C4-2B (cell line): ENCODE measurements at regions not wholly inside any gene's neighbourhood (a gene's known extent, or its start where the extent isn't known, plus 50 kb on each side); places are given as distances from the start of the nearest gene placed in this dataset.
A peak's percentile ranks its signal among the peaks of the same experiment; 100 is the strongest.

Source experiments
- ZFX ChIP-seq: fragments of 450-650 bp; IDR thresholded peaks from 2 replicates; pipeline ENCODE4 v1.6.1; 2017
- TF ChIP-seq, protein P1 (sequence below): fragments of 450-650 bp; conservative IDR thresholded peaks from 2 replicates; pipeline ENCODE4 v1.5.1; 2017; ENCODE audit warnings: mild to moderate bottlenecking

DNA sequence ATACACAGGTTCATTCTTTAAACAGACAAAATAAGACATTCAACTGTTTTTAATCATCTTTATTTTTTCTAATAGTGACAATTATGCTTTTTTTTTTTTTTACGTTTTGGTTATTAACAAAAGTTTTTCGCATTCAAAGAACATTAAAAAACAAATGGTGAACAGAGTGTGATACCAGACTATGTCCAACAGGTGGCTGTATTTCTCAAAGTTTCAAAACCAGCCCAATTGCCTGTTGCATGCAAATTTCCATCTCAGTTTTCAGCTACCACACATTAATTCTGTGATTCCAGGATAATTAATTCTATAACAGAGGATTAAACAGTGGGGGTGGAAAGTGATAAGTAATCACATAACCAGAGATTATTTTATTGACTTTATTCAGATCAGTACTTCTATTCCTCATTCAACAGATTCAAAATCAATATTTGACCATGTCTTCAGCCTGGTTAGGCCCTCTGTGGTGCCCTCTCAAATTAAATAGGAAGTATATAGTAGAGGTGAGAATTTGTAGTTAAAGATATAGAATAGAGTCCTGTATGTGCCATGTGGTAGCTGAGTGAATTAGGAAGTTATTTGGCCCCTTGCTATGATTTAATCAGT is 122.2 kb upstream of the DCBLD2 start:
- TF ChIP-seq, protein P1, sequence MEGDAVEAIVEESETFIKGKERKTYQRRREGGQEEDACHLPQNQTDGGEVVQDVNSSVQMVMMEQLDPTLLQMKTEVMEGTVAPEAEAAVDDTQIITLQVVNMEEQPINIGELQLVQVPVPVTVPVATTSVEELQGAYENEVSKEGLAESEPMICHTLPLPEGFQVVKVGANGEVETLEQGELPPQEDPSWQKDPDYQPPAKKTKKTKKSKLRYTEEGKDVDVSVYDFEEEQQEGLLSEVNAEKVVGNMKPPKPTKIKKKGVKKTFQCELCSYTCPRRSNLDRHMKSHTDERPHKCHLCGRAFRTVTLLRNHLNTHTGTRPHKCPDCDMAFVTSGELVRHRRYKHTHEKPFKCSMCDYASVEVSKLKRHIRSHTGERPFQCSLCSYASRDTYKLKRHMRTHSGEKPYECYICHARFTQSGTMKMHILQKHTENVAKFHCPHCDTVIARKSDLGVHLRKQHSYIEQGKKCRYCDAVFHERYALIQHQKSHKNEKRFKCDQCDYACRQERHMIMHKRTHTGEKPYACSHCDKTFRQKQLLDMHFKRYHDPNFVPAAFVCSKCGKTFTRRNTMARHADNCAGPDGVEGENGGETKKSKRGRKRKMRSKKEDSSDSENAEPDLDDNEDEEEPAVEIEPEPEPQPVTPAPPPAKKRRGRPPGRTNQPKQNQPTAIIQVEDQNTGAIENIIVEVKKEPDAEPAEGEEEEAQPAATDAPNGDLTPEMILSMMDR, result peak; percentile 68
- no peak for TF ChIP-seq ZFX
